Left lung (tissue), 4 donors: ENCODE measurements at regions not wholly inside any gene's neighbourhood (a gene's known extent, or its start where the extent isn't known, plus 50 kb on each side); places are given as distances from the start of the nearest gene placed in this dataset.

Experiments
- ATAC-seq: fragments of 200-7000 bp; cut with Tn5 transposase; one replicate; pipeline ENCODE4 v1.9.1; 2020; ENCODE audit warnings: moderate library complexity
- DNase-seq, 4 donors: peaks; one replicate each; pipeline ENCODE4 v3.0.0-alpha.2; 2013 to 2020
- H3K27ac ChIP-seq, 2 donors: fragments of 200-600 bp; sonication (generic) in 1 of 2; one replicate each; pipeline versions ENCODE4 v1.5.0 to v1.8.0; 2020 to 2021
- H3K27me3 ChIP-seq, 2 donors: fragments of 200-600 bp; sonication (generic) in 1 of 2; one replicate each; pipeline versions ENCODE4 v1.5.0 to v1.8.0; 2020 to 2021
- H3K36me3 ChIP-seq, 2 donors: fragments of 200-600 bp; sonication (generic) in 1 of 2; one replicate each; pipeline versions ENCODE4 v1.5.0 to v1.8.0; 2020 to 2021
- H3K4me1 ChIP-seq, 2 donors: fragments of 200-600 bp; one replicate each; pipeline ENCODE4 v1.8.0; 2021
- H3K4me3 ChIP-seq, 2 donors: fragments of 200-600 bp; sonication (generic) in 1 of 2; one replicate each; pipeline versions ENCODE4 v1.5.0 to v1.8.0; 2020 to 2021; ENCODE audit warnings: mild to moderate bottlenecking in 1 of 2
- H3K9me3 ChIP-seq, 2 donors: fragments of 200-600 bp; sonication (generic) in 1 of 2; one replicate each; pipeline versions ENCODE4 v1.5.0 to v1.8.0; 2020 to 2021
- intact Hi-C, 2 donors: fragments of 100-400 bp; cut with DNase I; formaldehyde crosslinking; loops; one replicate each; pipeline versions ENCODE4 v1.11.2 to v1.14.2; 2022
- TF ChIP-seq, protein P1 (sequence below), 2 donors: fragments of 200-600 bp; sonication (generic) in 1 of 2; IDR thresholded peaks; one replicate each; pipeline versions ENCODE4 v1.5.0 to v1.8.0; 2021; ENCODE audit warnings: antibody characterized with exemption in 2 of 2
- donor health status: DM: no; HTN: yes; CAD: no.
- donor health status: DM: no; HTN: no; CAD: no.

DNA sequence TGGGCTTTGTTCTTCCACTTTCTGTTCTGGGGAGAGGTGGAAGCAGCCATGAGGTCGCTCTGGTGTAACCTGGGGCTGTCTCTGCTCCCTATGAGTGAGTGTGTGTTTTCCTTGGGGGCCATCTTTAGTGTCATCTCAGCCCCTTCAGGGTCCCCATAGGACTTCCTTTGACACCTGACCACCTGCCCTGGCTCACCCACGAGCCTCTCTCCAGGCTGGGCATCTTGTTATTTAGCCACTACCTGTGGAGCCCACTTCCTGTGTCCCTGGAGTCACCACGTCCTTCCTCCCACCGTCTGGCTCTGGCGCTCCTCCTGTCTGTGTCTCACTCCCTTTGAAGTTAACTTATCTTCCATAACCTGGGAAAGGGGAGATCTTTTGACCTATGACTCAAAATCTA, 176.0 kb downstream of the UXS1 start:
- Histone ChIP-seq H3K4me3 (no peak overlapping the region), H3K9me3 (no peaks in the 10 kb centered on the region), H3K27me3 (no peaks in the 10 kb centered on the region), H3K36me3 (no peaks in the 10 kb centered on the region), H3K4me1 (no peaks in the 10 kb centered on the region), H3K27ac (no peak overlapping the region)
- TF ChIP-seq, protein P1, sequence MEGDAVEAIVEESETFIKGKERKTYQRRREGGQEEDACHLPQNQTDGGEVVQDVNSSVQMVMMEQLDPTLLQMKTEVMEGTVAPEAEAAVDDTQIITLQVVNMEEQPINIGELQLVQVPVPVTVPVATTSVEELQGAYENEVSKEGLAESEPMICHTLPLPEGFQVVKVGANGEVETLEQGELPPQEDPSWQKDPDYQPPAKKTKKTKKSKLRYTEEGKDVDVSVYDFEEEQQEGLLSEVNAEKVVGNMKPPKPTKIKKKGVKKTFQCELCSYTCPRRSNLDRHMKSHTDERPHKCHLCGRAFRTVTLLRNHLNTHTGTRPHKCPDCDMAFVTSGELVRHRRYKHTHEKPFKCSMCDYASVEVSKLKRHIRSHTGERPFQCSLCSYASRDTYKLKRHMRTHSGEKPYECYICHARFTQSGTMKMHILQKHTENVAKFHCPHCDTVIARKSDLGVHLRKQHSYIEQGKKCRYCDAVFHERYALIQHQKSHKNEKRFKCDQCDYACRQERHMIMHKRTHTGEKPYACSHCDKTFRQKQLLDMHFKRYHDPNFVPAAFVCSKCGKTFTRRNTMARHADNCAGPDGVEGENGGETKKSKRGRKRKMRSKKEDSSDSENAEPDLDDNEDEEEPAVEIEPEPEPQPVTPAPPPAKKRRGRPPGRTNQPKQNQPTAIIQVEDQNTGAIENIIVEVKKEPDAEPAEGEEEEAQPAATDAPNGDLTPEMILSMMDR (IDR thresholded peaks at IDR 0.05), result no peak
- DNase-seq (no peak), ATAC-seq (no peak)
- intact Hi-C loops, result no loop called here

DNA sequence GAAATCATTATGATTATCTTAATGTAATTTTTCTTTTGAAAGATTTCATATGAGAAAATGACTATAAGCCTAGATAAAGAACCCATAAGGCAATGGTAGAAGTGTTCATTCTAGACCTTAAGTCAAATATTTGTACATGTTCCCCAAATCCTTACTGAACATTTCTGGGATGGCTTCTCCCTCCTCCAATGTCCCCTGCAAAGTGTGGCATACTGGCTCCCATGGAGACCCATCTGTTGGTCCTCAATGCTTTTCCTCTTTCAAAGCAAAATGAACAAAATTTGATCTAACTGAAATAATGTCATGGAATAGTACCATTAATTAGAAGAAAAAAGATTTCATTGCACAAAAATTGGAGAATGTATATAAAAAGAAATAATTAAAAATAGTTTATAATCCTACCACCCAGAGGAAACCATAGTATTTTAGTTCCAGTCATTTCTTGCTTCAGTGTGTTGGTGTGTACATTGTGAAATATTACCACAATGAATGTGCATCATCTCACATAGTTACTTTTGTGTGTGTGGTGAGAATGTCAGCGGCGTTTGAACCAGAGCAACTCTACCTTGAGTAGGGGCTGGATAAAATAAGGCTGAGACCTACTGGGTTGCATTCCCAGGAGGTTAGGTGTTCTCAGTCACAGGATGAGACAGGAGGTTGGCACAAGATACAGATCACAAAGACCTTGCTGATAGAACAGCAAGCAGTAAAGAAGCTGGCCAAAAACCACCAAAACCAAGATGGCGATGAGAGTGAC, 181.3 kb downstream of the UXS1 start:
- H3K36me3 ChIP-seq, result no peaks in the 10 kb centered on the region
- H3K4me3 ChIP-seq, result no peak overlapping the region
- H3K27ac ChIP-seq, result no peak overlapping the region
- TF ChIP-seq, protein P1 (IDR thresholded peaks at IDR 0.05), result no peak
- intact Hi-C loops, result no loop called here
- DNase-seq (no peak), ATAC-seq (no peak)
- H3K27me3 ChIP-seq, result no peaks in the 10 kb centered on the region
- peaks cover 0 to 12% of the 10 kb centered on the region in 2 donors for H3K9me3 ChIP-seq
- no peaks in the 10 kb centered on the region for H3K4me1 ChIP-seq

DNA sequence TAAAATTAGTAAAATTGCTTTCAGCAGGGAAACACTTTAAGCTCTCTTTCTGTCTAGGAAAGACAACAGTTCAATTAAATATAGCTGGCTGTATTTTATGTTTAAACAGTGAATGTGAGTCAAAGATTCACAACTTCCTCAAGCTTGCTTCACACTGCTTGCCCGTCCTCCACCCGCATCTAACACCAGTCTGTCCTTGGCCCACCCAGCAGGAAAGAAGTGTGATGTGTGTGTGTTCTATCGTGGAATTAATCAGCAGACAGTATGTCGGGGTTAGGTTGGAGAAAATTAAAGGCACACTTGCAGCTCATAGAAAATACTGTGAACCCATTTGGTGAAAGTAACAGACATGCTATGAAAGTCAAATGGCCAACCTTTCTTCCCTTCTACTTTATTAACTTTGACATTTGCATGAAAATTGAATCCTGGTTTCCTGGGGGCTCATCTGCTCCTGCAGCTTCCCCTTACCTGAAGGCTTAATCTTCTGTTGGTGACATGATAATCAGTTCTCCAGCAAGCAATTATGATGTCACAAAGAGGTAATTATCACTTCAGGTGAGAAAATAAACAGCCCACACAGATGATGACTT, 182.0 kb downstream of the UXS1 start:
- Histone ChIP-seq H3K36me3 (no peaks in the 10 kb centered on the region), H3K9me3 (peaks cover 0 to 18% of the 10 kb centered on the region in 2 donors), H3K4me1 (no peaks in the 10 kb centered on the region), H3K27ac (no peak overlapping the region), H3K4me3 (no peak overlapping the region), H3K27me3 (no peaks in the 10 kb centered on the region)
- DNase-seq (no peak), ATAC-seq (no peak)
- TF ChIP-seq, protein P1 (IDR thresholded peaks at IDR 0.05), result no peak
- intact Hi-C loops, result no loop called here

DNA sequence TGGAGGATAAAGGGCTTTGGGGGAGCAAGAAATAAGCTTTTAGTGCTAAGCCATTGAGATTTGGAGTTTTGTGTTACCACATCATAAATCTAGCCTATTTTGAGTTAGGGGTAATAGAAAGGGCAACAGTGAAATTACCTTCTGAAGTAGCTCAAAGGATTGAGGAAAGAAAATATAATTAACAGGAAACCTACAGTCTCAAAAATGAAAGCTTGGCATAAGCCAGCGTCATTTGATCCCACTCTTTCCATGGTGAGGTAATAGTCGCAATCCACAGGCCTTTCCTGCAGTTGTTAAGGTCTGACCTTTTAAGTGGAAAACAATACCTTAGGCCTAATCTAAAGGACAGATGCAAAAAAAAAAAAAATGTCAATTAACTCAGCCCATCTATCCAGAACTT, 182.7 kb downstream of the UXS1 start:
- H3K4me1 ChIP-seq, result no peaks in the 10 kb centered on the region
- no peaks in the 10 kb centered on the region for H3K36me3 ChIP-seq
- DNase-seq (no peak), ATAC-seq (no peak)
- no peak overlapping the region for H3K27ac ChIP-seq
- TF ChIP-seq, protein P1 (IDR thresholded peaks at IDR 0.05), result no peak
- intact Hi-C loops, result no loop called here
- no peak overlapping the region for H3K4me3 ChIP-seq
- H3K27me3 ChIP-seq, result no peaks in the 10 kb centered on the region
- peaks cover 0 to 25% of the 10 kb centered on the region in 2 donors for H3K9me3 ChIP-seq

DNA sequence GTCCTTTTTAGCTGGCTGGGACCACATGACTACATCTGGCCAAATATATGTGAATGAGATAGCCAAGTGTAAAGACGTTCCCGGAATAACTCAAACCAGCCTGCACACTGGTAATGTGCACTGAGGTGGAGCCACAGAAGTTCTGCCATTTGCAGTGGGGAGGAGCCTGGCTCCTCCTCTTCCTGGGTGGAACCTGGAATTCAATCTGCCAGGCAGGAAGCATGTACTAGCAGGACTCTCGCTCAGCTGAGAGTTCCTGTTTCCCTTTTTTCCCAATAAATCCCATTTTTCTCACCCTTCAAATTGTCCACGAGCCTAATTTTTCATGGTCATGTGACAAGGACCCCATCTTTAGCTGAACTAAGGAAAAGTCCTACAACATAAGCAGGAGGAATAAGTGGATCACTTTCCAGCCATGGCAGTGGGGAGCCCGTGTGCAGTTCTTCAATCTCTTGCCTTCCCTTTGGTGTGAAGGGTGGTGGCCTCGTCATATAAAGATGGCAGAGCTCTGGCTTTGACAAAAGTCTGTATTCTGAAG, 183.2 kb downstream of the UXS1 start:
- no peak overlapping the region for H3K27ac ChIP-seq

More for the DNA sequence above, 183.2 kb downstream of the UXS1 start:
- TF ChIP-seq, protein P1 (IDR thresholded peaks at IDR 0.05), result no peak
- Histone ChIP-seq H3K4me3 (no peak overlapping the region), H3K27me3 (no peaks in the 10 kb centered on the region), H3K36me3 (no peaks in the 10 kb centered on the region), H3K4me1 (no peaks in the 10 kb centered on the region), H3K9me3 (peaks cover 0 to 30% of the 10 kb centered on the region in 2 donors)
- intact Hi-C loops, result no loop called here
- ATAC-seq, result no peak
- no peak for DNase-seq
